Sigmoid colon (tissue), 6 donors: ENCODE measurements at regions not wholly inside any gene's neighbourhood (a gene's known extent, or its start where the extent isn't known, plus 50 kb on each side); places are given as distances from the start of the nearest gene placed in this dataset.

Experiments used
- DNase-seq: peaks from one replicate; pipeline ENCODE4 v3.0.0-alpha.2; 2019
- H3K27ac ChIP-seq, 4 donors: fragments of 200-600 bp; sonication (generic); one replicate each; pipeline ENCODE4 v1.5.1; 2016 to 2019; ENCODE audit warnings: mild to moderate bottlenecking in 1 of 4
- H3K27me3 ChIP-seq, 3 donors: fragments of 200-600 bp; sonication (generic); one replicate each; pipeline ENCODE4 v1.5.1; 2019; ENCODE audit warnings: mild to moderate bottlenecking in 1 of 3
- H3K36me3 ChIP-seq, 4 donors: fragments of 200-600 bp; sonication (generic); one replicate each; pipeline ENCODE4 v1.5.1; 2016 to 2019
- H3K4me1 ChIP-seq, 4 donors: fragments of 200-600 bp; sonication (generic); one replicate each; pipeline ENCODE4 v1.5.1; 2017 to 2019
- H3K4me3 ChIP-seq, 4 donors: fragments of 200-600 bp; sonication (generic); one replicate each; pipeline ENCODE4 v1.5.1; 2017 to 2019; ENCODE audit warnings: mild to moderate bottlenecking in 2 of 4, moderate library complexity in 1 of 4
- H3K9me3 ChIP-seq, 4 donors: fragments of 200-600 bp in 3 of 4; sonication (generic) in 3 of 4; one replicate each; pipeline versions ENCODE4 v1.5.1 to v1.6.1; 2013 to 2019
- EP300 ChIP-seq, 4 donors: sonication (generic); formaldehyde crosslinking; IDR thresholded peaks; one replicate each; pipeline ENCODE4 v1.6.1; 2017; ENCODE audit warnings: antibody characterized with exemption in 4 of 4
- POLR2A ChIP-seq, 2 donors: fragments of 450-650 bp; IDR thresholded peaks; one replicate each; pipeline ENCODE4 v1.6.1; 2016; ENCODE audit warnings: antibody characterized with exemption in 2 of 2, mild to moderate bottlenecking in 2 of 2, moderate library complexity in 2 of 2
- POLR2AphosphoS5 ChIP-seq, 4 donors: sonication (generic); formaldehyde crosslinking; IDR thresholded peaks; one replicate each; pipeline ENCODE4 v1.6.1; 2017; ENCODE audit warnings: antibody characterized with exemption in 4 of 4
- WGBS, 2 donors: extraction: QIAGEN DNeasy Blood & Tissue Kit; methylation state at CpG; one replicate each; pipeline ENCODE4 v1.1.7; 2013; 5-methylcytosine and 5-hydroxymethylcytosine counted together
- intact Hi-C: fragments of 100-400 bp; cut with DNase I; formaldehyde crosslinking; loops from one replicate; pipeline ENCODE4 v1.15.1; 2023
- TF ChIP-seq, protein P1 (sequence below), 4 experiments: fragments of 450-650 bp in 3 of 4; fragments of 200-600 bp in 1 of 4; IDR thresholded peaks; one replicate each; pipeline ENCODE4 v1.5.1; 2016 to 2019; ENCODE audit warnings: antibody characterized with exemption in 4 of 4, mild to moderate bottlenecking in 3 of 4, moderate library complexity in 2 of 4
- donor health status: healthy with polysubstance abuse.
- donor health status: healthy.

GRCh38 chr7:36086571-36086970 lies 66.5 kb upstream of the EEPD1 start:
- no peak overlapping the region for H3K4me3 ChIP-seq
- no peaks in the 10 kb centered on the region for H3K27me3 ChIP-seq
- intact Hi-C loops: no loop called here
- no peaks in the 10 kb centered on the region for H3K4me1 ChIP-seq
- no peaks in the 10 kb centered on the region for H3K36me3 ChIP-seq
- no peak for DNase-seq
- no peak overlapping the region for H3K27ac ChIP-seq
- H3K9me3 ChIP-seq: no peaks in the 10 kb centered on the region
- TF ChIP-seq POLR2A (IDR thresholded peaks at IDR 0.05) (no peak), EP300 (IDR thresholded peaks at IDR 0.05) (no peak), POLR2AphosphoS5 (IDR thresholded peaks at IDR 0.05) (no peak)
- TF ChIP-seq, protein P1, sequence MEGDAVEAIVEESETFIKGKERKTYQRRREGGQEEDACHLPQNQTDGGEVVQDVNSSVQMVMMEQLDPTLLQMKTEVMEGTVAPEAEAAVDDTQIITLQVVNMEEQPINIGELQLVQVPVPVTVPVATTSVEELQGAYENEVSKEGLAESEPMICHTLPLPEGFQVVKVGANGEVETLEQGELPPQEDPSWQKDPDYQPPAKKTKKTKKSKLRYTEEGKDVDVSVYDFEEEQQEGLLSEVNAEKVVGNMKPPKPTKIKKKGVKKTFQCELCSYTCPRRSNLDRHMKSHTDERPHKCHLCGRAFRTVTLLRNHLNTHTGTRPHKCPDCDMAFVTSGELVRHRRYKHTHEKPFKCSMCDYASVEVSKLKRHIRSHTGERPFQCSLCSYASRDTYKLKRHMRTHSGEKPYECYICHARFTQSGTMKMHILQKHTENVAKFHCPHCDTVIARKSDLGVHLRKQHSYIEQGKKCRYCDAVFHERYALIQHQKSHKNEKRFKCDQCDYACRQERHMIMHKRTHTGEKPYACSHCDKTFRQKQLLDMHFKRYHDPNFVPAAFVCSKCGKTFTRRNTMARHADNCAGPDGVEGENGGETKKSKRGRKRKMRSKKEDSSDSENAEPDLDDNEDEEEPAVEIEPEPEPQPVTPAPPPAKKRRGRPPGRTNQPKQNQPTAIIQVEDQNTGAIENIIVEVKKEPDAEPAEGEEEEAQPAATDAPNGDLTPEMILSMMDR (IDR thresholded peaks at IDR 0.05): no peak

- H3K4me3 ChIP-seq: no peak overlapping the region
- TF ChIP-seq POLR2AphosphoS5 (IDR thresholded peaks at IDR 0.05) (no peak), POLR2A (IDR thresholded peaks at IDR 0.05) (no peak), EP300 (IDR thresholded peaks at IDR 0.05) (no peak)
- TF ChIP-seq, protein P1 (IDR thresholded peaks at IDR 0.05): no peak
- no peaks in the 10 kb centered on the region for H3K27me3 ChIP-seq
- H3K9me3 ChIP-seq: no peaks in the 10 kb centered on the region
- intact Hi-C loops: no loop called here
- WGBS, 2 donors: 95 to 97% methylated on average over 2 of the region's 2 CpGs
- H3K27ac ChIP-seq: no peak overlapping the region
- H3K36me3 ChIP-seq: no peaks in the 10 kb centered on the region
- H3K4me1 ChIP-seq: no peaks in the 10 kb centered on the region
- DNase-seq: no peak
These were observed 64.5 kb upstream of the EEPD1 start for GRCh38 chr7:36088553-36088952.

GRCh38 chr7:36088966-36089365 lies 64.1 kb upstream of the EEPD1 start:
- Histone ChIP-seq H3K27me3 (no peaks in the 10 kb centered on the region), H3K9me3 (no peaks in the 10 kb centered on the region), H3K27ac (no peak overlapping the region), H3K4me1 (no peaks in the 10 kb centered on the region), H3K36me3 (no peaks in the 10 kb centered on the region), H3K4me3 (no peak overlapping the region)
- no peak for DNase-seq
- TF ChIP-seq, protein P1 (IDR thresholded peaks at IDR 0.05): no peak
- no peak for TF ChIP-seq EP300 (IDR thresholded peaks at IDR 0.05)
- no peak for TF ChIP-seq POLR2A (IDR thresholded peaks at IDR 0.05)
- TF ChIP-seq POLR2AphosphoS5 (IDR thresholded peaks at IDR 0.05): no peak
- 33% methylated on average over 3 of the region's 3 CpGs for WGBS, 2 donors
- intact Hi-C loops: no loop called here

- TF ChIP-seq EP300 (IDR thresholded peaks at IDR 0.05): no peak
- TF ChIP-seq, protein P1 (IDR thresholded peaks at IDR 0.05): no peak
- no peak for TF ChIP-seq POLR2A (IDR thresholded peaks at IDR 0.05)
- TF ChIP-seq POLR2AphosphoS5 (IDR thresholded peaks at IDR 0.05): no peak
- H3K27me3 ChIP-seq: no peaks in the 10 kb centered on the region
- WGBS, 2 donors: 70 to 80% methylated on average over 9 of the region's 9 CpGs
- H3K27ac ChIP-seq: no peak overlapping the region
- no peaks in the 10 kb centered on the region for H3K9me3 ChIP-seq
- intact Hi-C loops: no loop called here
- H3K36me3 ChIP-seq: no peaks in the 10 kb centered on the region
- H3K4me1 ChIP-seq: no peaks in the 10 kb centered on the region
- no peak for DNase-seq
- no peak overlapping the region for H3K4me3 ChIP-seq
These were observed 61.8 kb upstream of the EEPD1 start for GRCh38 chr7:36090976-36091873.

DNA sequence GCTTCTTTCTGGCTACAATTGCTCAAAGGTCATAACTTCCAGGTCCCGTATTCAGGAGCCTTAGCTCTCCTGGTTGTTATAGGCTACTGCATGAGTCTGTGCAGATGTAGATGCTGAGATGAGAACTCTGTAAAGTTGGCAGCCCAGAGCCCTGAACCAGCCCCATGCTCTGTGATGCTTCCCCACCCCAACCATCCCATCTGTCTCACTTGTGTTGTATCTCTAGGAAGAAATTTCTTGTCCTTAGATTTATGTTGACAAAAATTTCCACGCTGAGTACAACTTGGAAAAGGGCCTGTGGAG lies 61.2 kb upstream of the EEPD1 start:
- no peaks in the 10 kb centered on the region for H3K36me3 ChIP-seq
- no peaks in the 10 kb centered on the region for H3K9me3 ChIP-seq
- no peak overlapping the region for H3K27ac ChIP-seq
- H3K4me1 ChIP-seq: no peaks in the 10 kb centered on the region
- intact Hi-C loops: no loop called here
- no peak overlapping the region for H3K4me3 ChIP-seq
- TF ChIP-seq POLR2A (IDR thresholded peaks at IDR 0.05) (no peak), POLR2AphosphoS5 (IDR thresholded peaks at IDR 0.05) (no peak), EP300 (IDR thresholded peaks at IDR 0.05) (no peak)
- TF ChIP-seq, protein P1 (IDR thresholded peaks at IDR 0.05): no peak
- no peak for DNase-seq
- WGBS, 2 donors: 71 to 87% methylated on average over 2 of the region's 2 CpGs
- H3K27me3 ChIP-seq: no peaks in the 10 kb centered on the region
